ENCODE measurements at regions not wholly inside any gene's neighbourhood (a gene's known extent, or its start where the extent isn't known, plus 50 kb on each side); places are given as distances from the start of the nearest gene placed in this dataset.

- intact Hi-C loops (cut with micrococcal nuclease): no loop called here
- Mint-ChIP-seq H3K36me3 (ENCODE audit: low read depth) (no peaks in the 10 kb centered on the region), H3K4me3 (no peak overlapping the region), H3K27me3 (peaks cover 2% of the 10 kb centered on the region), H3K9me3 (peaks cover 5% of the 10 kb centered on the region), H3K4me1 (ENCODE audit: low read depth) (peaks cover 16% of the 10 kb centered on the region), H3K27ac (no peak overlapping the region)
- no peak for DNase-seq
- POLR2A ChIA-PET: no interaction called here
- no peak for ATAC-seq
- TF ChIP-seq, protein P1, sequence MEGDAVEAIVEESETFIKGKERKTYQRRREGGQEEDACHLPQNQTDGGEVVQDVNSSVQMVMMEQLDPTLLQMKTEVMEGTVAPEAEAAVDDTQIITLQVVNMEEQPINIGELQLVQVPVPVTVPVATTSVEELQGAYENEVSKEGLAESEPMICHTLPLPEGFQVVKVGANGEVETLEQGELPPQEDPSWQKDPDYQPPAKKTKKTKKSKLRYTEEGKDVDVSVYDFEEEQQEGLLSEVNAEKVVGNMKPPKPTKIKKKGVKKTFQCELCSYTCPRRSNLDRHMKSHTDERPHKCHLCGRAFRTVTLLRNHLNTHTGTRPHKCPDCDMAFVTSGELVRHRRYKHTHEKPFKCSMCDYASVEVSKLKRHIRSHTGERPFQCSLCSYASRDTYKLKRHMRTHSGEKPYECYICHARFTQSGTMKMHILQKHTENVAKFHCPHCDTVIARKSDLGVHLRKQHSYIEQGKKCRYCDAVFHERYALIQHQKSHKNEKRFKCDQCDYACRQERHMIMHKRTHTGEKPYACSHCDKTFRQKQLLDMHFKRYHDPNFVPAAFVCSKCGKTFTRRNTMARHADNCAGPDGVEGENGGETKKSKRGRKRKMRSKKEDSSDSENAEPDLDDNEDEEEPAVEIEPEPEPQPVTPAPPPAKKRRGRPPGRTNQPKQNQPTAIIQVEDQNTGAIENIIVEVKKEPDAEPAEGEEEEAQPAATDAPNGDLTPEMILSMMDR (IDR thresholded peaks at IDR 0.05): no peak
- CTCF ChIA-PET: no interaction called here
These were observed 122.9 kb upstream of the ARHGAP20 start for GRCh38 chr11:110835106-110835505.

DNA sequence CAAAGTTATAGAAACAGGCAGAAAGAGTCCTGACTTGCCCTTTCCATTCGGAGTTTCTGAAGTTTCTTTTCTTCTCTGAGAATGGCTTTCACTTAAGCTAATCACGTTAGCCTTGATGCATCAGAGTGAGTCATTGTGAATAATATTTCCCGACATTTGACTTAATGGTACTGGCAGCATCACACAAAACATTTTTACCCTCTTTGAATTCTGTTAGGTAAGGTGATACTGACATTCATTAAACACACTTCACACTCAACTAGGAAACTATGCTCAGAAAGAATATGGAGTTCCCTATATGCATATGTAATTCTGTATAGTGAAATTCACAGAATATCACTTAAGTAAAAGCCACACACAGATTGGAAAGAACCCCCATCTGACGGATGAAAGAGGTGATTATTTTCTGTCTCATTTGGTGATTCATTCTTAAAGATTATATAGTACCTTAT lies 120.8 kb upstream of the ARHGAP20 start:
- peaks cover 16% of the 10 kb centered on the region for H3K4me1 Mint-ChIP-seq (ENCODE audit: low read depth)
- H3K27ac Mint-ChIP-seq: peak overlapping the region; percentile 90
- CTCF ChIA-PET: no interaction called here
- H3K4me3 Mint-ChIP-seq: no peak overlapping the region
- intact Hi-C loops (cut with micrococcal nuclease): no loop called here
- ATAC-seq: peak; percentile 84
- H3K9me3 Mint-ChIP-seq: no peaks in the 10 kb centered on the region
- POLR2A ChIA-PET: no interaction called here
- no peaks in the 10 kb centered on the region for H3K36me3 Mint-ChIP-seq (ENCODE audit: low read depth)
- peaks cover 2% of the 10 kb centered on the region for H3K27me3 Mint-ChIP-seq
- TF ChIP-seq, protein P1 (IDR thresholded peaks at IDR 0.05): no peak
- DNase-seq: no peak

DNA sequence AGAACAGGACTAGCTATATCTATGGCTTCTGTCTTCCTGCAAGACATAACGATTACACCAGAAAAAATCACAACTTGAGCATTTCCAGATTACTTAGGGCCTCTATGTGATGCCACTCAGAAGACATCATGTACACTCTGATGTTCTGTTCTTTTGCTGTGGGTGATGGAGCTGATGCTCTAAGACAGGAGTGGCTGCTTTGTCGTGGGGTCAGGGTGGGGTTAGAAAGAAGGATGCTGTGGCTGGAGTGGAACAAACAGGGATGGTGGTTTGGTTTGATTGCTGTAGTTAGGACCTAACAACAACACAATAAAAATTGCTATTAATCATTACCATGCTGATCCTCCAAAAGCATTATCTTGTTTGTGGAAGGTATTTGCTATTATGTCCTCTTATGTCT lies 120.3 kb upstream of the ARHGAP20 start:
- Mint-ChIP-seq H3K27ac (peak overlapping the region; percentile 90), H3K9me3 (no peaks in the 10 kb centered on the region), H3K27me3 (peaks cover 2% of the 10 kb centered on the region), H3K4me1 (ENCODE audit: low read depth) (peaks cover 13% of the 10 kb centered on the region), H3K36me3 (ENCODE audit: low read depth) (no peaks in the 10 kb centered on the region), H3K4me3 (no peak overlapping the region)
- peak; percentile 13 for DNase-seq
- intact Hi-C loops (cut with micrococcal nuclease): no loop called here
- CTCF ChIA-PET: no interaction called here
- POLR2A ChIA-PET: no interaction called here
- no peak for ATAC-seq
- TF ChIP-seq, protein P1 (IDR thresholded peaks at IDR 0.05): no peak

GRCh38 chr11:110832080-110832479 lies 119.8 kb upstream of the ARHGAP20 start:
- ChIA-PET POLR2A (no interaction called here), CTCF (no interaction called here)
- Mint-ChIP-seq H3K4me3 (no peak overlapping the region), H3K27ac (peak overlapping the region; percentile 90), H3K36me3 (ENCODE audit: low read depth) (no peaks in the 10 kb centered on the region), H3K27me3 (peaks cover 2% of the 10 kb centered on the region), H3K9me3 (no peaks in the 10 kb centered on the region), H3K4me1 (ENCODE audit: low read depth) (peaks cover 13% of the 10 kb centered on the region)
- no peak for ATAC-seq
- intact Hi-C loops (cut with micrococcal nuclease): no loop called here
- no peak for DNase-seq
- TF ChIP-seq, protein P1 (IDR thresholded peaks at IDR 0.05): no peak

DNA sequence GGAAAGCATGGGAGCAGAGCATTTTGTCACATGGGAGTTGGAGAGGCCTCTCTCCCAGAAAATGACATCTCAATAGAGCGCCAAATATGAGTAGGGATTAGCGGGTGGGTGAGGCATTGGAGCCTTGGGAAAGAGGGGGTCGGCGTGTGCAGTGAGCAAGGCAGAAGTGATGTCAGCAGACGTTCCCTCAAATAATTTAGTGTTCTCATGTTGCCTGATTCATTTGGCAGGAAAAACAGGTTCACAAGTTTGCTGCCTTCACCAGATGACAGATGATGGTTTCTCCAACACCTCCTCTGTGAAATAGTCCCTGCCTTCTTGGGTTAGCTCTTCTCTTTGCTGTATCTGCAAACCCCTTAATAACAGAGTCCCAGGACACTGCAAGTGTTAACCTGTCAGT lies 118.5 kb upstream of the ARHGAP20 start:
- CTCF ChIA-PET: no interaction called here
- POLR2A ChIA-PET: interaction anchor here (0.7 kb wide), 1 partner anchor 42 kb away, joined by 3 read pairs; no protein-coding TSS in a partner anchor
- no peaks in the 10 kb centered on the region for H3K36me3 Mint-ChIP-seq (ENCODE audit: low read depth)
- H3K4me3 Mint-ChIP-seq: no peak overlapping the region
- no peaks in the 10 kb centered on the region for H3K9me3 Mint-ChIP-seq
- peaks cover 5% of the 10 kb centered on the region for H3K27me3 Mint-ChIP-seq
- intact Hi-C loops (cut with micrococcal nuclease): no loop called here
- no peak for DNase-seq
- H3K27ac Mint-ChIP-seq: no peak overlapping the region
- TF ChIP-seq, protein P1 (IDR thresholded peaks at IDR 0.05): no peak
- no peak for ATAC-seq
- H3K4me1 Mint-ChIP-seq (ENCODE audit: low read depth): peaks cover 13% of the 10 kb centered on the region

Data from activated CD8-positive, alpha-beta T cell treated with anti-CD3 and anti-CD28 coated beads for 36 hours (primary cell).